ENCODE measurements at regions not wholly inside any gene's neighbourhood (a gene's known extent, or its start where the extent isn't known, plus 50 kb on each side); places are given as distances from the start of the nearest gene placed in this dataset.

DNA sequence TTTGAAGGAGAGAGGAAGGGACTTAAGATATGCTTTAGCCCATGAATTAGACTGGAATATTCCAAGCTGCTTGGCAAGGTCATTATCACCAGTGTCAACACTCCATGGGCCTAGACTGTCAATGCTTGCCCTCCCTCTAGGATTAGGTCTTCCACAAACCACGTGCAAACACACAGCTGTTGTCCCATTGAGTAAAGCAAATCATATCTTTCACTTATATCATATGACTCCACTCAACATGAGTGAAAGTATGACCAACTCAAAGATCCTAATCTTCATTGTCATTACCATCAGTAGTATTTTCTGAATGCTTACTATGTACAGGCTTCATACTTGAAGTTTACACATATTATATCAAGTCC lies 57.0 kb upstream of the GRAMD2B start:
- no peak for DNase-seq (ENCODE audit: low spot score)

DNA sequence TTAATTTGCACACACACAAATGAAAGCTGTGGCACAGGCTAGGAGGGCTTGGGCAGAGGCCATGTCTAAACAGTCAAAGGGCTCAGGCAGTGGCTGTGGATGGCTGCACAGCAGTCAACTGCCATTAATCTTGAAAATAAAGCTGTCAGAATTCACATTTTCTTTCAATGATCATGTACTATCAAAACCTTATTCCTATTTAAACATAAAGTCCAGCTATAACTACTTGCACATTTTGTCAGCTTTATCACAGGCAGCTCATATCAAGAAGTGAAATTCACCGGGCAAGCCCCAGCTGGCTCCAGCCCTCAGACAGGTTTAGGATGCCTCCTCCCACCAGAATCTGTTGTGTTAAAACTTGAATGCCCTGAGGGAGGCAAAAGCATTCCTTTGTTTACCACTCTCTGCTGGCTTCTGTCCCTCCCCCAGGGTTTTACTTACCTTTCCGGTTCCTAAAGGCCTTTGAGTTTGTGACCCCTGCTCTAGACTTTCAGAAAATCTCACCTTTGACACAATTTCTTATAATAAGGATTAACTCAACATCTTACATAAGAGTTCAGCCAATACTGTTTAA lies 54.9 kb upstream of the GRAMD2B start:
- no peak for DNase-seq (ENCODE audit: low spot score)

DNA sequence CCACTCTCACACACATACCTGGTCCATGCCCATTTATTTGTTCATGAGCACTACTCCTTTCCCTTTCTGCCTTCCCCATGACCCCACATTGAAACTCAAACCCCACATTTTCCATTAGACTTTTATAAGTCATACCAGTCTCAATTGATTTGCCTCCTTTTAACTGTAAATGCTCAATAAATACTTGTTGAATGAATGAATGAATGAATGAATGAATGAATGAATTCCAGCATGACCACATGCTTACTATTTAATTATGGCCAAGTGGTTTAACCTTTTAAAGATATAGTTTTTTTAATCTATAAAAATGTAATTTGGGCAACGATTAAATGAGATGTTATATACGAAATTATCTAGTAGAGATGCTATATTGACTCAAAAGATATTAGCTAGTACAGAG lies 54.1 kb upstream of the GRAMD2B start:
- DNase-seq (ENCODE audit: low spot score) = no peak

DNA sequence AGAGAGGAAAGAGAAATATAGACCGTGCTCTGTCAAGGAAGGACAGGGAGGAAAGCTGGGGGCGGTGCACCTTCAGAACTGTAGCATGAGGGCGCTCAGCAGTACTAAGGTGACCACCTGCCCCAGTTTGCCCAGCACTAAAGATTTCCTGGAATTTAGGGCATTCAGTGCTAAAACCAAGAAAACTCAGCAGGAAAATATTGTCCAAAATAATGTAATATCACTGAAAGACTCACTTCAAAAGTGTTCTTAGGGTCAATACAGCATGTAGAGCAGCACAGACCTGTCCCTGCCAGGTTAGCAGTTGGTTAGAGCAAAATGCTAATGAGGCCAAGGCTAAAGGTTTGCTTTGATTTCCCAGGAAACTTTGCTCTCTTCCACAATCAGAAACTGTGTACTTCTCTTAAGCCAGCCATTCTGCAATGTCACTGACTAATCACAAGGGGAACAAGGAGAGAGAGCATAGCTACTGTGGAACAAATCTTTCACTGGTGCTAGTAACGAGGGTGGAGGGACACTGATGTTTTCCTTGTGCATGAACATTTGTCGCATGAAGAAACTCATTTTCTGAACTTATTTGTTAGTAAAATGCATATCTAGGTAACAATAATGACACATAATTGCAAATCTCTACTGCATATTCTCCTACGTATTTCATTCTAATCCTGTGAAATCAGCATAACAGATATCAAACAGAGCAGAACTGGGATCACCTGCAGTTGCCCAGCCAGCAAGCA lies 53.0 kb upstream of the GRAMD2B start:
- no peak for DNase-seq (ENCODE audit: low spot score)

DNA sequence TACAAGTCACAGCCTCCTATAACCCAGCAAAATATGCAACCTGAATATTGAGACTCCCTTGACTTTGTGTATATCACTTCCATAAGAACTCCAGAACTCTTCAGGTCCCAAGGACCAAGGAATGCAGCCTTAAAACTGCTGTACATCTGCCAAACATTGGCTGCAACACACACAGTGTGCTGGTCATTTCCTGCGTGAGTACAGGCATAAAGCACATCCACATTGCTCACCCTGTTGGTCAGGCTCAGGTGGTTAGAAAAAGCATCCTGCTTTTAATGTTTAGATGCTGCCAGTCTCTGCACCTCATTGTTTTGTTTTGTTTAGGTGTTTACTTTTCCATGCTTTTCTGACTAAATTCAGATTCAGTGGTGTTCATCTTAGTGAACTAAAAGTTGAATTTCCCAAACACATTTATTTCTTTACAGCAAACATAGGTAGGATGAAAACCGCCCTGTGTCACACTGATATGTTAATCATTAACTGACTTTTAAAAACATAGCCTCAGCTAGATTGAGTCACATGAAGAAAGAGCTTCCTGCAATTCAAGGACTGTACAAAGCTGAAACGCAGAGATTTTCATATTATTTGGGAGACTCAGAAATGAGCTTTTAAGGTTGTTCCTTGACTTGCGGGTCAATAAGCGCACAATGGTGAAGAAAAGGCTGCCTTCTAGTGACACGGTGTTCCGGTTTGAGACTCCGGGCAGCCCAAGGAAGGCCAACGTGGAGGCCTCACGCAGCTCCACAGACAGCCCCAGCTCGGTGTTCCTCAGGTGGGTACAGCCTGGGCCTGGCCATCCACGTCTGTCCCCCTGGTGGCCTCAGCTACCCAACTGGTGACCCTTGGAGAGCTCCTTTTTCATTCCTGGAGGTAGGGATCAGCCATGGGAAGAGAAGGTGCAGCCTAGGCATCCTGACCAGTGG lies 52.2 kb upstream of the GRAMD2B start:
- peak; percentile 41 for DNase-seq (ENCODE audit: low spot score)

DNA sequence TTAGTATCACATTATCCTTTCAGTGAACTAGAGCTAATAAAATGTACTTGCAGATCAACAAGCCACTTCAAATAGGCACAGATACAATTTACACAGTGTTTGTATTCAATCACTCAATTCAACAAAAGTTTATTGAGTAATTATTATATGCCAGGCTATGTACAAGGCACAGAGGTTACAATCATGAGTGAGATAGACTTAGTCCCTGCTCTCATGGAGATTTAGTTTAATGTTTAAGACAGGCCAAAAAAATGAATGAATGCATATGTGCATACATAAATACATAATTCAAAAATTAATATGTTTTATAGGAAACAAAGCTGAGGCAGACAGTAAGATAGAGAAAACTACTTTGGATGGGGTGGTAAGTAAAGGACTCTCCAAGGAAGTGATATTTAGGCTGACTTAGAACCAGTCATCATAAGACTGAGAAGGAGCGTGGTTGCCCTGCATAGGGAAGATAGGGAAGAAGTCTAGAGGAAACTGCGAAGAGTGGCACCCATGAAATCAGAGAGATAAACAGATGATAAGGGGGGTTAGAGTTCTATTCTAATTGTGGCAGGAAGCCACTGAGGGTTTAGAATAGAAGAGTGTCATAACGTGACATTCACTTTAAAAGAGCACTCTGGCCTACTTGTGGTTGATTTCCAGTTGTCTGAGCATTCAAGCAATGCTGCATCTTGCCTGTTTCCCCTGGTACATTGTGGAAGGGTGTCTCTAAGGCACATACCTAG lies 49.7 kb upstream of the GRAMD2B start:
- DNase-seq (ENCODE audit: low spot score) = peak; percentile 40
